Fibroblast of gingiva (primary cell): ENCODE measurements at regions not wholly inside any gene's neighbourhood (a gene's known extent, or its start where the extent isn't known, plus 50 kb on each side); places are given as distances from the start of the nearest gene placed in this dataset.
"Not testable (repeated sequence)": the region's sequence is repeated elsewhere in the genome, so short reads cannot be mapped to it uniquely, and the experiment has no call there.

Experiments used
- DNase-seq: peaks from one replicate; pipeline ENCODE4 v3.0.0-alpha.2; 2011; ENCODE audit warnings: low read depth

DNA sequence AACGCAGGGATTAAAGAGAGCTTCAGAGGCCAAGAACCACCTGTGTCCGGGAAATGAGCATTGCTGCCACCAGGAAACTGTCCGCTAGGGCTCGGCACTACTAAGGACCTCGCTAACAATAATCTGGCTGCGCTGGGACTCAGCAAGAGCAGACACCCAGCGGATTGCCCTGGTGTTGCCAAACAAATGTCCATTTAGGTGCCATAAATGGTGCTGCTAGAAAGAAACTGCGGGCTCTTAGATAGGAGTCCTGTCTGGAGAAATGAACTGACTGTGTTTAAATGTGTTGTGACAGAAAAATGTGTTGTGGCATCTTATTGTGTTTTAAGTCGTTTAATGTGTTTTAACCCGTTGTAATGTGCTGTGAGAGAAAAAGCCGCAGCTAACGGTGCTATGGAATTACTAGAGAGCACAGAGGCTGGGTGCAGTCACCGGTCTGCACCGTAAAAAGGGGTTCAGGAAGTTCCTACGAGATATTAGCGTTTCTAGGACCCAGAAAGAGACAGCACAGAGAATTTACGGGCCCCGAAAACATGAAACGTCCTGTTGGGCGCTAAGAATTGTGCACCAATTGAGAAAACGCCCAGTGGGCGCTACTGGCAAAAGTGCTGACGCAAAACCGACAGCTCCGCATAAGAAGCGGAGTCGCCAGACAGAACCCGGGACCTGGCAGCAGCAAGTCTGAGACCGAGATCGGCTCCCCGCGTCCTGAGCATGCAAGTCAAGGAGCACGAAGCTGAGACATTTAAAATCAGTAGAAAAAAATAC, 90.6 kb downstream of the ANXA2R start:
- peak; percentile 78 for DNase-seq

DNA sequence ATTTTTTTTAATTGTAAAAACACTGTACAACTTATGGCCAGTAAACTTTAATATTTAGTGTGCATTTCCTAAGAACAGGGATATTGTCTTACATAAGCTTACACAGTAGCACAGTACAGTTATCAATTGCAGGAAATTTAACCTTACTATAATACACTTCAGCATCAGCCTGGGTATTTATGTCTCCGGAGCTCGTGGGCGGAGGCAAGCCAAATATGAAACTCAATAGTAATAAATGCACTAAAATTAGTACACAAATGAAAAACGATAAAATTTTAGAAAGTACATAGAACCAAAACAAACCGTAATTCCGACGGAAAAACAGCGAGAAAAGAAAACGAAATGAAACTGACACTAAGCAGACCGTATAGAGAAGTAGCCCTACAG, 91.2 kb downstream of the ANXA2R start:
- no peak for DNase-seq

DNA sequence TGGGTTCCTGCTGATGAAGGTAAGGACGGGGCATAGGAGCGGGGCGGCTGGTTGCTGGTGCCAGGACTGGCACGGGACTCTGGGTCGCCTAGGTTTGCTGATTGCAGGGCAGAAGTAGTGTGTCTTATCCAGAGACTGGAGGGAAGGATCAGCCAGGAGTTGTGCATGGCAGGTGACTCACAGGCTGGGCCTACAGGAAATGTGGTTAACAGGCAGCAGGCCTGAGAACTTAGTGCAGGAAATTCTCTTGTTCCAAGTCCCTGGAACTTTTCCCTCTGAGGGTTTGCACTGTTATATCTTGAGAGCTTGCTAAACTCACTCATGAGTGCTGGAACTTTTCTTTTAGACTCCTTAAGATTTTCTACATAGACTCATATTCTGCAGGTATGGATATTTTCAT, 95.1 kb downstream of the ANXA2R start:
- DNase-seq: peak; percentile 59

DNA sequence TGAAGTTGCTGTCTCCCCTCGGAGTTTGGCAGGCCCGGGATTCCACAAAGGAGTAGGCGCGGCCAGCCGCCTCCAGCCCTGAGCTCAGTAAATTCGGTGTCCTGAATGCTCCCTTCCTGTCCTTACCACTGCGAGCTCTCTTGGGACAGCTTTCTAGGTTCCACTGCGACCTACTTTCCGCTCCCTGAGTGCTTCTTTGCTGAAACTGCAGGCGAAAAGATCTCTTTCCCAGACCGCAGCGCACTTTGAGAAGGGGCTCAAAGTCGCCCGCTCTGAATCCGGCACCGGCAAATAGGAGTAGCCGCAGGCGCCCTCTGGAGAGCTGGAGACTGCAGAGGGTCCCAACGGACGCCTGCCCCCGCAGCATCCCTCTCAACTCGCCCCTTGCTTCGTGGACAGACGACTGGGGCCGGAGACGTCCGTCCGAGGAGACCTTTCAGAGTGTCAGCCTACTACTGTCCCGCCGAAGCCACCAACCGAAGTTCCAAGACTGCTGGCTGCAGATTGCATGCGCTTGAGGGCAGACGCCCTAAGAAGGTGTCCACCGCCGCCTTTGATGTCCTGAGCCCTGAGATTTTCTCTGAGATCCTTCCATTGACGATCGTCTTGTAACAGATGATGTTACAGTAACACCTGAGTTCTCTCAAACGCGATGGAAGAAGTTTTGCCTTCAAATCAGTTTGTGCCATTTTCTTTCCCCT, 96.0 kb downstream of the ANXA2R start:
- DNase-seq: peak; percentile 3

DNA sequence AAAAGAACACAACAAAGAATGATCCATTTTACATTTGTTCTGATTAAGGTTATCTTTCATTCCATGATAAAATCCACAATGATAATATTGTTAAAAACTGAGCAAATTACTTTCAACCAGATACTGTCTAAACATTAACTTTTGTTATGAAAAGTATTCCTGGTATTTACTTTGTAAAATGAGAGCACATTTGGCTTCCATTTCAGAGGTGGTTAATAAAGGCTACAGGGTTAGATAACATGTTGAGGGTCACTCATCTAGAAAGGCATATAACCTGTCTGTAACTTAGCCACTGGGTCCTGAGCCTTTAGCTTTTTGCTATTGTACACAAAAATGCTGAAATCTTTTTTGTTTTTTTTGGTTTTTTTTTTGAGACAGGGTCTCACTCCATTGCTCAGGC, 99.3 kb downstream of the ANXA2R start:
- no peak for DNase-seq

DNA sequence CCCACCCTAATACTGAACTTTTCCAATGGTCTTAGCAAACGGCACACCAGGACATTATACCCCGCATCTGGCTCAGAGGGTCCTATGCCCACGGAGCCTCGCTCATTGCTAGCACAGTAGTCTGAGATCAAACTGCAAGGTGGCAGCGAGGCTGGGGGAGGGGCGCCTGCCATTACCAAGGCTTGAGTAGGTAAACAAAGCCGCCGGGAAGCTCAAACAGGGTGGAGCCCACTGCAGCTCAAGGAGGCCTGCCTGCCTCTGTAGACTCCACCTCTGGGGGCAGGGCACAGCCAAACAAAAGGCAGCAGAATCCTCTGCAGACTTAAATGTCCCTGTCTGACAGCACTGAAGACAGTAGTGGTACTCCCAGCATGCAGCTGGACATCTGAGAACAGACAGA, 108.1 kb downstream of the ANXA2R start:
- not testable (repeated sequence) for DNase-seq

DNA sequence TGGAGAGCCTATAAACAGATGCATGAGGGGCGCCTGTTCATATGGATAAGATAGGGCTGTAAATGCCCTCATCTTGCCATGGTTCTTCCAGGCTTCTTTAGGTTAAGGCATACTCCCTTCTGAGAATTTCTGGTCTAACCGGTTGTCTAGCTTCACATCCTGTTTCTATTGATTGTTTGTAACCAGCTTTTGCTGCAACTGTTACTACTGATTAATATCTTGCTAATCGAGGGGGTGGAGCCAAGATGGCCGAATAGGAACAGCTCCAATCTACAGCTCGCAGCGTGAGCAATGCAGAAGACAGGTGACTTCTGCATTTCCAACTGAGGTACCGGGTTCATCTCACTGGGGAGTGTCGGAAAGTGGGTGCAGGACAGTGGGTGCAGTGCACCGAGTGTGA, 108.7 kb downstream of the ANXA2R start:
- DNase-seq: not testable (repeated sequence)

DNA sequence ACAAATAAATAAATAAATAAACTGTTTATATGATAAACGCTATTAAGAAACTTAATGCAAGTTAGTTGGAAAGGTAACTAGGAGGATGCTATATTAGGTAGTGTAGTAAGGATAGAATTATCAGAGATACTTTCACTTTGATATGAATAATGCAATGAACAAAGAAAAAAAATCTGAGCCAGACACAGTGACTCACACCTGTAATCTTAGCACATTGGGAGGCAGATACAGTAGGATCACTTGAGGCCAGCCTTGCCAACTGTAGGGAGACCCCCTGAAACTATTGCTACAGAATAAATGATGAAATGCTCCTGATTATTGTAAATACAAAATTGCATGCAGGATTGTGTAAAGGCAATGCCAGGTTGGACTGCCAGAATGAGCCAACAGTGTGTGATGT, 109.2 kb downstream of the ANXA2R start:
- no peak for DNase-seq

DNA sequence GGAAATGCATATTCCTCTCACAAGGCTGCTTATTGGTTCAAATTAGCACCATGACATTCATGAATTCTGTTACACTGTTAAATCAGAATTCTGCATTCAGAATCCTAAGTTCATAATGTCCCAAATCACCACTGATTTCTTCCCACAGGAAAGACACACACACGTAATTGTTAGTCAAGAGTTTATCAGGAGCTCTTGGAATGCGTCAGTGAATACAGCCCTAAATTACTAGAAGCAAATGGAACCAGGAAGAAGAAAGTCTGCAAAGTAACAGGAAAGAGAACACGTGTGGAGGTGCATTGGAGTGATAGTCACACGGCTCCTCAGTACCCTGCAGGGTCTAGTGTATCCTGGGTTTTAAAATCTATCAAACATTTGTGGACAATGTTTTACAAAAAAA, 110.2 kb downstream of the ANXA2R start:
- DNase-seq: no peak

DNA sequence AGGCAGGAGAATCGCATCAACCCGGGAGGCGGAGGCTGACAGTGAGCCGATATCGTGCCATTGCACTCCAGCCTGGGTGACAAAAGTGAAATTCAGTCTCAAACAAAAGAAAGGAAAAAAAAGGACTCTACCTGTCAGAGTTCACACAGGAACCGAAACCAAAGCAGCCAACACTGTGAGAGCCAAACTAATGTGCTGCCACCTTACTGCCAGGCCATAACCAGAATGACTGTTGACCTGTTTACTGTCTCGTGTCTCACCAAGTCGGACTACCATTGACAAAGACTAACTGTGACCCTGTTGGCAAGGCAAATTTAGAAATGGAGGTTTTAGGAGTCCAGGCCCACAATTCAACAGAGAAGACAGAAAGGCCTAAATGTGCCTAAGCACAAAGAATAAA, 112.4 kb downstream of the ANXA2R start:
- no peak for DNase-seq

DNA sequence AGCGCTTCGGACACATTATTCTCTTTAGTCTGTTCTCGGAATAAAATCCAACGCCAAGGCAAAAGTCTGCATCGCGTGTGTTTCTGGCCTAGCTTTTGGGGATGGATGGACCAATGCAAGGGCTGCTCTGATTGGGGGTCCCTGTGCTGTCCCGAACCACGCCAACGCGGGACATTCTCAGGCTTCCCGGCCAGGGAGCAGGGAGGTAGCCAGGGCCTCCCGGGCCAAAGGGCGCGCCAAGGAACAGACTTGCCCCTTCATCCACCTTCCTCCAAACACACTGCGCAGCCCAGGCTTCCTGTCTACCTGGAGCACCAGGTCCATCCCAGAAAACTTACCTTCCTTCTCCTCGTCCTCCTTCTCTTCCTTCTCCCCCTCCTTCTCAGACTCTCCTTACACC, 113.0 kb upstream of the SELENOP start:
- DNase-seq: no peak

DNA sequence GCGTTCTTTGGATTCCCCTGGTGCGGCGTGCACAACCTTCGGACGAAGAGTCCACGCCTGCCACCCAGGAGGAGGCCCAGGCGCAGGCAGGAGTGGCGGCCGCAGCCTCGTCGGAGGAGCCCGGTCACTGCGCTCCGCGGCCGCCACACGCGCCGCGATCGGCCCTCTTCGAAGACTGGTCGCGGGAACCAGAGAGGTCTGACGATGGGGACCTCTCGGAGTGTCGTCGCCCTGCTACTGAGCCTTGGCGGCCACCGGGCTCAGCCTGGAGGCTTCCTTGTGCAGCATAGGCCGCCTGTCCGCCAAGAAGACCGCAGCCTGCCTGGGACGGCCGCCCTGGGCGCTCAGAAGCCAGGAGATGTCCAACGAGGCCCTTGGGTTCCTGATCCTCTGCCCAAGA, 112.5 kb upstream of the SELENOP start:
- no peak for DNase-seq

DNA sequence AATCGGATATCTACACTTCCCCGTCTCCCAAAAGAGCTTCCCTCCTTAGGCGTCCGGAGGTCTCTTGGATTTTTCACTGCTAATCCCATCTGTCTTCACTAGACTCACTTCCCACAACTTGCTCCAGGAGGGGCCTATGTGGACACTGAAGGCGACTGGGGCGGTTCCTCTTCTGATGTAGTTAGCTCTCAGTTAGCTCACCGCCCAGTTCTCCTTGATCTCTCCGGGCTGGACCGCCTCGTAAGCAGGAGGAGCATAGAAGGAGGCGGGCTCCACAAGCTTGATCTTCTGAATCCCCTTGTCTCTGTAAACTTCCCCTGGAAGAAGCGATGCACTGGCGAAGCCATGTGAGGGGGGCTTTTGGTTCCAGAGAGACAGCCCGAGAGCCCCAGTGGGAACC, 112.0 kb upstream of the SELENOP start:
- DNase-seq: no peak

DNA sequence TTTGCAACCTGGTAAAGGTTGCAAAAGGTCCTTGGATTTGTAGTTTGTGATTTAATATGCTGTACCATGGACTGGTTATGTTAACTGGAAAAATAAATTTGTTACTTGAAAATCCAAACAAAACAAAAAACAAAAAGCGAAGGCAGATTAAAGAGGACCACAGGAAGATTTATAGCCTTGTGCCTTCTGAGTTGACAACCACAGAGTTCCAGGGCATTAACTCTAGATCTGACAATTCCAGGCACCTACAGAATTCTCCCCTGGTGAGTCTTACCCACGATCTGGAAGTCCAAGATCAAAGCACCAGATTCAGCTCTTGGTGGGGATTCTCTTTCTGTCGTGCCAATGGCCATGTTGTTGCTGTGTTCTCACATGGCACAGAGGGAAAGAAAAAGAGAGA, 107.9 kb upstream of the SELENOP start:
- DNase-seq: no peak

DNA sequence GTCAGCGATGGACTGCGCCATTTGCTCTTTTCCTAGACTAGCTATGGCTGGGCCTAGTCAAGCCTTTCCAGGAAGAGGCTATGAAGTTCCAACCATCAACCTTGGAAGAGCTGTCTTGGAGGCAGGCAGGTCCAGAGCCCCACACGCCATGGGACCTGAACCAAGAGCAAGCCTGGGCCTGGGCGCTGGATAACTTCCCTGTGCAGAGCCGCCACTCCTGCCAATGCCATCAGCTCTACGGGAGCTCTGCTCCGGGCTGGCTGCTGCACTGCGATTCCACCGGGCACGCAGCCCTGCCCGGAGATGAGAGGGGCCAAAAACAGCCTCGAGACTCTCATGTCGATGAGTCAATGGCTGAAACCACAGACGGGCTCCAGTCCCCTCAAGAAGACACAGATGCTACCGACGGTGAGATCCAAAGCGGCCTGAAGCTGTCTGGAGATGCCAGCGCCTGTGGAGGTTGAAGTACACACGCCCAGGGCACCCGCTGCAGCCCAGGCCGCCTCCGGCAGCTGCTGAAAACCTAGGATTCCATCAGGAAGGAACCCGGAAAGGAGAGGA, 103.7 kb upstream of the SELENOP start:
- no peak for DNase-seq

DNA sequence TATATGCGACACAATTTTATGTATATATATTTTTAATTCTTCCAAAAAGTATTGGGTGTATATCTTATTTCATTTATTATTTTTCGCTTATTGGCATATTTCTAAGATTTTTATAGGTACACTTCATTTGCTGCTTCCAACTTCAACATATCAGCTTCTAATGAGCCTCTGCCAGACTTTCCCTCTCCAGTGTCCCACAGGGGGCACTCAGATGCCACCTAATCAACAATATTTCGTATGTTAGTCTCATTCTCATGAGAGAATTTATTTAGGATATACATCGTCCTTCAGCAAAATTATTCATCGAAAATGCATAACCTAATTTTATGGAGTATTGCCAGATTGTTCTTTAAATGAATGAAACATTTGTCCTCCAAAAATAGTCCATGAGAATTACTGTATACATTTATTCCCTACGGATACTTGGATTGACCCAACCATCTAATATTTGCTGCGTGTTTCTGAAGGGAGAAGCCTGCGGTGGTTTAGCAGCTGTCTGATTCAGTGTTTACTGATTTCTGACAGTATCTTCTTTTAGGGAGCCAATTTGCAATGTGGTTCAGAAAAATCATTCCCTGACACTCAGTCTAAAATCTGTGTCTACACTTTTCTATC, 100.6 kb upstream of the SELENOP start:
- DNase-seq: peak; percentile 39

DNA sequence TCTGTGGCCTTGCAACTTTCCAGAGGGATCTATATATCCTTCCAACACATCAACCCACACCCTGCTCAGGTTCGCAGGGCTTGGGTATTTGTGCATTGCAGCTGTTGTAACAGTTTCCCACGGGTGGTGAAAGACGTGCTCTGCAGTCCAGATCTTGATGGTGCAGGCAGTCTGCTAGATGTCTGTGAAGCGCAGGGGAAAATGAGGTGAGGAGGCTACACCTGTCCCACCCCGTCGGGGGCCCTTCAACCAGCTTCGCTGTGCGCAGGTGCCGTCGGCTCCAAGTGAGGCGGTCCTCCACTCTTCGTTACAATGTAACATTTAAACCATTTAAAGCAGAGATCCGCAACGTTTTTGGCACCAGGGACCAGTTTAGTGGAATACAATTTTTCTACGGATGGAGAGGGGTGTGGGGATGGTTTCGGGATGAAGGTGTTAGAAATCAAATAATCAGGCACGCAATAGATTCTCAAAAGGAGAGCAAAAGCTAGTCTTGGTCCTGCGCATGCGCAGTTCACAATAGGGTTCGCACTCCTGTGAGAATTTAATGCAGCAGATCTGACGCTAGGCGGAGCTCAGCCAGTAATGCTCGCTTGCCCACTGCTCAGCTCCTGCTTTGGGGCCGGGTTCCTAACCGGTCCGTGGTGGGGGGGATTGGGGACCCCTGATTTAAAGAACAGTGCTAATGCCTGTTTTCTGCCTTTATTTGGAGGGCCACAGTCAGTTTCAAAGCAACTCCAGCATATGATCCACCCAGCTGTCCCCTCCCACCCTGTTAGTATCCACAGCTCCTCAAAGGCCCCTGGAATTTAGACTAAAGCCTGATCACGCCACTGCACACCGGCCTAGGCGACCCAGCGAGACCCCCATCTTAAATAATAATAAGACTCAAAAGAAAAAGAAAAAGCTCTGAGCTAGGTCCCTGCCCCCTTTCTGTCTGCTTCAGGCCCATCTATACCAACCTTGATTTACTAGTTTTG, 97.1 kb upstream of the SELENOP start:
- peak; percentile 77 for DNase-seq

DNA sequence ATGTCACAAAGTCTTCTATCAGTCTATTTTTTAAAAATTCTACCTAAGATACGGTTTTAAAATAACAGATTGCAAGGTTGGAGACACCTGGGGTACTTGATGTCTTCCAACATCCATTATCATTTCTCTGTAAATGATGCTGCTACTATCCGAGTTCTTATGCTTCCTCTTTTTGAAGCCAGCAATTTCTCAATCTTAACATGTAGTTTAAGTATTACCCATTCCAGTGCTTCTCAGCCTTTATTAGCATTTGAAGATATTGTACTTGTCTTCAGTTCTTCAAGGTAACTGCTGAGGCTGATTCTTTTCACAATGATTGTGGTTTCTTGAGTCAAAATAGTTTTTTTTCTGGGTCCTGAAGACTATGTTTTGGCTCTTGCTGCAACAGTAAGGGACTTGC, 96.4 kb upstream of the SELENOP start:
- no peak for DNase-seq

DNA sequence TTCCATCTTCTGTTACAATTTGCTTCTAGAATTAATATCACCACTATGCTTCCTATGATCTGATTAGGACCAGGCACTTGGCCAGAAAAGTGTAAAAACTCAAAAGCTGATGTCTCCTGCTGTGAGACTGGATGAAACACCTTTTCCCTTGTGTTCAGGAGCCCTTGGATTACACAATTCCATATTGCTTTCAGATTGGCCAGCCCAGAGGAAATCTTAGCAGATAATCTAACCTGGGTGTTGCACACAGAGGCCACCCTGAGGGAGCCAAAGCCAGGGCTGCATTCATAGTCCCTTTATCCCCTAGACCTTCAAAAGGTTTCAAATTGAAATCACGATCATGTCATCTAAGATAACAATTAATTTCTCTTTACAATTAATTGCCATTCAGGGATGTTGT, 94.1 kb upstream of the SELENOP start:
- no peak for DNase-seq

DNA sequence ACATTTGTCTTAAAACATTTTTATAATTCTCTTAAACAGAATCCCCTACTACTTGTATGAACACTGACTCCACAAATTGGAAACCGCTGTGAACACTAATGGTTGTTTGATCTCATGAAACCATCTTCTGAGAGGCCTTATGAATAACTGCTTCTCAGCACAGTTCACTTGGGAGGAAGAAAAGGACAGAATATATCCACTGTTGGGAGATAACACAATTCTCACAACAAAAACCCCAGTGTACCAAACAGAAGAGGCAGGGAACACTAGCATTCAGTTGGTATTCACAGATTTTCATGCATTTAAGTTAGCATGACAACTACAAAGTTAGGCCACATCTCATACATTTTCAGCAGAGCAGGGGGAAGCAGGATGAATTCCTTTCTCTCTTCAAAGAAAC, 89.0 kb upstream of the SELENOP start:
- DNase-seq: no peak

DNA sequence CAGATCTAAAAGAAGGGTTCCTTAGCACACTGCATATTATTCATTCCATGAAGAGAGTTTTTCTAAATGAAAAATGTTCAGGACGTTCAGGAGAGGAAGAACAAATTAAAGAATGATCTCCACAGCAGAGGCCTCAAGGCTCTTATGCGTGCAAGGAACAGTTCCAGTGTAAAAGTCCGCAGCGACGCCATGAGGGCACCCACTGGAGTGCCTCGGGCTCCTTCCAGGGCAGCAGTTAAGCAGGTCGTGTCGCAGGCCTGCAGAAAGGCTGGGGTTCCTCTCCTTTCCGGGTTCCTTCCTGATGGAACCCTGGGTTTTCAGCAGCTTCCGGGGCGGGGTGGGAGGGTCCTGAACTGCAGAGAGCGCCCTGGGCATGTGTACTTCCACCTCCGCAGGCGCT, 87.1 kb upstream of the SELENOP start:
- no peak for DNase-seq

DNA sequence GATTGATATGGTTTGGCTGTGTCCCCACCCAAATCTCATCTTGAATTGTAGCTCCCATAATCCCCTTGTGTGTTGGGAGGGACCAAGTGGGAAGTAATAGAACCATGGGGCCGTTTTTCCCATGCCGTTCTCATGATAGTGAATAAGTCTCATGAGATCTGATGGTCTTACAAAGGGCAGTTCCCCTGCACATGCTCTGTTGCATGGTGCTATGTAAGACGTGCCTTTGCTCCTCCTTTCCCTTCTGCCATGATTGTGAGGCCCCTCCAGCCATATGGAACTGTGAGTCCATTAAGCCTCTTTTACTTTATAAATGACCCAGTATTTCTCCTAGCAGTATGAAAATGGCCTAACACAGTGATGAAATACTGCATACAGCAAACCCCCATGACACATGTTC, 84.8 kb upstream of the SELENOP start:
- no peak for DNase-seq
